Aorta (tissue), 5 donors: ENCODE measurements at regions not wholly inside any gene's neighbourhood (a gene's known extent, or its start where the extent isn't known, plus 50 kb on each side); places are given as distances from the start of the nearest gene placed in this dataset.
"Not testable (repeated sequence)": the region's sequence is repeated elsewhere in the genome, so short reads cannot be mapped to it uniquely, and the experiment has no call there.

Source experiments
- ATAC-seq: fragments of 200-7000 bp; cut with Tn5 transposase; one replicate; pipeline ENCODE4 v1.9.1; 2022; ENCODE audit warnings: moderate library complexity; ENCODE audit not compliant: low FRiP score
- DNase-seq, 2 donors: peaks; one replicate each; pipeline ENCODE4 v3.0.0-alpha.2; 2020
- H3K27ac ChIP-seq, 2 donors: one replicate each; pipeline ENCODE4 v1.5.1; 2013; ENCODE audit warnings: low read length in 2 of 2, mild to moderate bottlenecking in 2 of 2, moderate library complexity in 2 of 2, control low read depth in 1 of 2, inconsistent platforms in 1 of 2, low read depth in 1 of 2
- H3K27me3 ChIP-seq, 2 donors: one replicate each; pipeline ENCODE4 v1.6.1; 2013; ENCODE audit warnings: control low read depth in 1 of 2, low read length in 1 of 2, mild to moderate bottlenecking in 1 of 2, moderate library complexity in 1 of 2; ENCODE audit not compliant: insufficient read depth in 2 of 2, control insufficient read depth in 1 of 2
- H3K36me3 ChIP-seq, 2 donors: one replicate each; pipeline ENCODE4 v1.6.1; 2013; ENCODE audit warnings: control low read depth in 1 of 2, low read length in 1 of 2, mild to moderate bottlenecking in 1 of 2; ENCODE audit not compliant: insufficient read depth in 2 of 2, control insufficient read depth in 1 of 2
- H3K4me1 ChIP-seq, 2 donors: one replicate each; pipeline ENCODE4 v1.6.1; 2013; ENCODE audit warnings: low read length in 2 of 2, control low read depth in 1 of 2, mild to moderate bottlenecking in 1 of 2, moderate library complexity in 1 of 2; ENCODE audit not compliant: insufficient read depth in 2 of 2, control insufficient read depth in 1 of 2
- H3K4me3 ChIP-seq, 2 donors: one replicate each; pipeline ENCODE4 v1.5.1; 2013; ENCODE audit warnings: low read length in 2 of 2, control low read depth in 1 of 2, mild to moderate bottlenecking in 1 of 2
- H3K9me3 ChIP-seq: one replicate; pipeline ENCODE4 v1.6.1; 2013; ENCODE audit warnings: mild to moderate bottlenecking, low read length; ENCODE audit not compliant: control insufficient read depth
- WGBS, 2 donors: extraction: QIAGEN DNeasy Blood & Tissue Kit; methylation state at CpG; one replicate each; pipeline ENCODE4 v1.1.7; 2013; 5-methylcytosine and 5-hydroxymethylcytosine counted together
- intact Hi-C, 2 donors: fragments of 100-400 bp; cut with DNase I; formaldehyde crosslinking; loops; one replicate each; pipeline versions ENCODE4 v1.14.2 to v1.15.0; 2022
- donor health status: healthy with polysubstance abuse.
- donor health status: Bipolar disorder and iron deficiency.
- donor health status: DM: no; HTN: no; CAD: no.
- donor health status: DM: no; HTN: no; CAD: no.
- donor health status: DM: yes; HTN: yes; CAD: no.

- WGBS, 2 donors = 69 to 78% methylated on average over 4 of the region's 4 CpGs
- intact Hi-C loops = no loop called here
- no peaks in the 10 kb centered on the region for H3K27me3 ChIP-seq
- ATAC-seq (no peak), DNase-seq (no peak)
- H3K27ac ChIP-seq = no peak overlapping the region
- H3K4me3 ChIP-seq = no peak overlapping the region
- no peaks in the 10 kb centered on the region for H3K36me3 ChIP-seq
- no peaks in the 10 kb centered on the region for H3K9me3 ChIP-seq
- H3K4me1 ChIP-seq = no peaks in the 10 kb centered on the region
These were observed 792.8 kb downstream of the ZPLD1 start for GRCh38 chr3:103227651-103228050.

GRCh38 chr3:103247459-103247858 is 812.6 kb downstream of the ZPLD1 start:
- H3K27me3 ChIP-seq = no peaks in the 10 kb centered on the region
- DNase-seq = no peak
- intact Hi-C loops = no loop called here
- no peaks in the 10 kb centered on the region for H3K4me1 ChIP-seq
- no peak overlapping the region for H3K4me3 ChIP-seq
- H3K36me3 ChIP-seq = no peaks in the 10 kb centered on the region
- H3K9me3 ChIP-seq = no peaks in the 10 kb centered on the region
- ATAC-seq = no peak
- H3K27ac ChIP-seq = no peak overlapping the region

GRCh38 chr3:103254827-103255226 is 820.0 kb downstream of the ZPLD1 start:
- H3K27ac ChIP-seq, H3K9me3 ChIP-seq, ATAC-seq, H3K4me3 ChIP-seq, H3K36me3 ChIP-seq, intact Hi-C loops, H3K27me3 ChIP-seq, DNase-seq, H3K4me1 ChIP-seq: not testable (repeated sequence)
- whole genome bisulfite sequencing, 2 donors = 94 to 95% methylated on average over 21 to 24 of the region's 24 CpGs

- DNase-seq (no peak), ATAC-seq (no peak)
- Histone ChIP-seq H3K27me3 (no peaks in the 10 kb centered on the region), H3K36me3 (no peaks in the 10 kb centered on the region), H3K9me3 (peaks cover 1% of the 10 kb centered on the region), H3K4me1 (no peaks in the 10 kb centered on the region), H3K4me3 (no peak overlapping the region), H3K27ac (no peak overlapping the region)
- intact Hi-C loops = no loop called here
These were observed 834.5 kb downstream of the ZPLD1 start for GRCh38 chr3:103269287-103269686.

- Histone ChIP-seq H3K4me1 (no peaks in the 10 kb centered on the region), H3K27ac (no peak overlapping the region), H3K4me3 (no peak overlapping the region), H3K27me3 (no peaks in the 10 kb centered on the region), H3K36me3 (no peaks in the 10 kb centered on the region), H3K9me3 (peaks cover 1% of the 10 kb centered on the region)
- intact Hi-C loops = no loop called here
- DNase-seq (no peak), ATAC-seq (no peak)
- WGBS, 2 donors = 71 to 77% methylated on average over 2 of the region's 2 CpGs
These were observed 836.8 kb downstream of the ZPLD1 start for GRCh38 chr3:103271575-103271974.

GRCh38 chr3:103295974-103296570 is 861.3 kb downstream of the ZPLD1 start:
- Histone ChIP-seq H3K27ac (no peak overlapping the region), H3K4me1 (no peaks in the 10 kb centered on the region), H3K4me3 (no peak overlapping the region), H3K36me3 (no peaks in the 10 kb centered on the region), H3K9me3 (no peaks in the 10 kb centered on the region), H3K27me3 (no peaks in the 10 kb centered on the region)
- ATAC-seq (no peak), DNase-seq (no peak)
- 54 to 55% methylated on average over 2 of the region's 2 CpGs for WGBS, 2 donors
- intact Hi-C loops = no loop called here

- H3K4me3 ChIP-seq, H3K36me3 ChIP-seq, H3K4me1 ChIP-seq, ATAC-seq, H3K27me3 ChIP-seq, H3K27ac ChIP-seq, intact Hi-C loops, DNase-seq, H3K9me3 ChIP-seq: not testable (repeated sequence)
- 96% methylated on average over 11 of the region's 11 CpGs for WGBS, 2 donors
These were observed 862.7 kb downstream of the ZPLD1 start for GRCh38 chr3:103297502-103297901.

GRCh38 chr3:103306104-103306503 is 871.3 kb downstream of the ZPLD1 start:
- Histone ChIP-seq H3K9me3 (peaks cover 2% of the 10 kb centered on the region), H3K4me3 (no peak overlapping the region), H3K27me3 (no peaks in the 10 kb centered on the region), H3K27ac (no peak overlapping the region), H3K36me3 (no peaks in the 10 kb centered on the region), H3K4me1 (no peaks in the 10 kb centered on the region)
- 27 to 40% methylated on average over 4 of the region's 4 CpGs for WGBS, 2 donors
- intact Hi-C loops = no loop called here
- no peak for ATAC-seq
- no peak for DNase-seq

- no peaks in the 10 kb centered on the region for H3K36me3 ChIP-seq
- H3K27ac ChIP-seq = no peak overlapping the region
- DNase-seq = no peak
- WGBS, 2 donors = 56 to 67% methylated on average over 1 of the region's 1 CpG
- no peaks in the 10 kb centered on the region for H3K27me3 ChIP-seq
- intact Hi-C loops = no loop called here
- H3K4me3 ChIP-seq = no peak overlapping the region
- no peak for ATAC-seq
- H3K9me3 ChIP-seq = peaks cover 2% of the 10 kb centered on the region
- H3K4me1 ChIP-seq = no peaks in the 10 kb centered on the region
These were observed 874.1 kb downstream of the ZPLD1 start for GRCh38 chr3:103308921-103309320.
